Common myeloid progenitor, CD34-positive (primary cell): ENCODE measurements at regions not wholly inside any gene's neighbourhood (a gene's known extent, or its start where the extent isn't known, plus 50 kb on each side); places are given as distances from the start of the nearest gene placed in this dataset.
"Not testable (repeated sequence)": the region's sequence is repeated elsewhere in the genome, so short reads cannot be mapped to it uniquely, and the experiment has no call there.

Experiments
- CTCF ChIA-PET: fragments of 350-600 bp; sonication (Branson Sonifier 250); formaldehyde crosslinking; loops from one replicate; lab custom pipeline; 2021; ENCODE audit warnings: antibody characterized with exemption; lab: Charles Lee
- POLR2A ChIA-PET: fragments of 350-600 bp; sonication (Branson Sonifier 250); formaldehyde crosslinking; loops from one replicate; lab custom pipeline; 2021; ENCODE audit warnings: antibody characterized with exemption; lab: Charles Lee
- DNase-seq, 3 donors: peaks; one replicate each; pipeline versions ENCODE4 v3.0.0 to v3.0.0-alpha.2; 2013
- H3K27ac ChIP-seq, 2 experiments: 1 replicate in 1 of 2; 2 replicates in 1 of 2; pipeline ENCODE4 v1.7.0; 2013; ENCODE audit warnings: inconsistent platforms in 2 of 2, low read length in 2 of 2, mild to moderate bottlenecking in 2 of 2, low read depth in 1 of 2, moderate library complexity in 1 of 2; ENCODE audit not compliant: severe bottlenecking in 2 of 2, insufficient read depth in 1 of 2, poor library complexity in 1 of 2
- H3K27me3 ChIP-seq, 5 experiments: replicated peaks in 2 of 5; 1 replicate in 3 of 5; 2 replicates in 2 of 5; pipeline versions ENCODE4 v1.6.1 to v1.7.0; 2013; ENCODE audit warnings: low read length in 4 of 5, mild to moderate bottlenecking in 2 of 5, moderate library complexity in 2 of 5, inconsistent platforms in 1 of 5; ENCODE audit not compliant: insufficient read depth in 5 of 5, control insufficient read depth in 4 of 5
- H3K36me3 ChIP-seq, 4 experiments: 1 replicate in 2 of 4; 2 replicates in 2 of 4; pipeline versions ENCODE4 v1.6.1 to v1.7.0; 2013; ENCODE audit warnings: low read length in 3 of 4, control low read depth in 1 of 4, mild to moderate bottlenecking in 1 of 4; ENCODE audit not compliant: control insufficient read depth in 4 of 4, insufficient read depth in 4 of 4
- H3K4me1 ChIP-seq, 4 experiments: 1 replicate in 3 of 4; 2 replicates in 1 of 4; pipeline versions ENCODE4 v1.6.1 to v1.7.1; 2013; ENCODE audit warnings: low read length in 3 of 4, mild to moderate bottlenecking in 3 of 4, control low read depth in 1 of 4, inconsistent platforms in 1 of 4, moderate library complexity in 1 of 4; ENCODE audit not compliant: control insufficient read depth in 4 of 4, insufficient read depth in 4 of 4; ENCODE audit errors: control extremely low read depth in 1 of 4
- H3K4me3 ChIP-seq, 7 experiments: 1 replicate in 4 of 7; 2 replicates in 3 of 7; pipeline versions ENCODE4 v1.5.1 to v1.7.0; 2013; ENCODE audit warnings: mild to moderate bottlenecking in 7 of 7, low read length in 6 of 7, moderate library complexity in 6 of 7, inconsistent platforms in 2 of 7, low read depth in 2 of 7, control low read depth in 1 of 7; ENCODE audit not compliant: insufficient read depth in 4 of 7, control insufficient read depth in 1 of 7; ENCODE audit errors: extremely low read depth in 1 of 7
- H3K9me3 ChIP-seq, 5 experiments: 1 replicate in 4 of 5; 2 replicates in 1 of 5; pipeline versions ENCODE4 v1.6.1 to v1.7.1; 2013; ENCODE audit warnings: low read length in 4 of 5, mild to moderate bottlenecking in 2 of 5, inconsistent platforms in 1 of 5, low read depth in 1 of 5, moderate library complexity in 1 of 5; ENCODE audit not compliant: control insufficient read depth in 4 of 5, insufficient read depth in 2 of 5; ENCODE audit errors: control extremely low read depth in 1 of 5
- WGBS: methylation state at CpG from one replicate; pipeline ENCODE4 v1.1.5; 2013; ENCODE audit not compliant: insufficient coverage; 5-methylcytosine and 5-hydroxymethylcytosine counted together

- H3K27ac ChIP-seq, H3K36me3 ChIP-seq, H3K9me3 ChIP-seq, CTCF ChIA-PET, H3K27me3 ChIP-seq, POLR2A ChIA-PET, DNase-seq, H3K4me1 ChIP-seq, H3K4me3 ChIP-seq: not testable (repeated sequence)
- 97% methylated on average over 5 of the region's 15 CpGs for WGBS
Observed at GRCh38 chr5:176034407-176035200, 66.5 kb upstream of the THOC3 start.

- H3K27ac ChIP-seq, CTCF ChIA-PET, POLR2A ChIA-PET, H3K9me3 ChIP-seq, H3K27me3 ChIP-seq, H3K4me1 ChIP-seq, H3K4me3 ChIP-seq, H3K36me3 ChIP-seq, DNase-seq: not testable (repeated sequence)
- no CpG with 5 or more reads among the region's 12 CpGs for WGBS
Observed at GRCh38 chr5:176035201-176035530, 67.1 kb upstream of the THOC3 start.

- H3K9me3 ChIP-seq, H3K36me3 ChIP-seq, H3K4me3 ChIP-seq, CTCF ChIA-PET, H3K27ac ChIP-seq, H3K27me3 ChIP-seq, H3K4me1 ChIP-seq, POLR2A ChIA-PET: not testable (repeated sequence)
- DNase-seq: peak in 2 of 3 donors; percentile 6 to 41
- 90% methylated on average over 5 of the region's 16 CpGs for WGBS
Observed at GRCh38 chr5:176035816-176036308, 67.7 kb upstream of the THOC3 start.

- H3K4me1 ChIP-seq, POLR2A ChIA-PET, H3K9me3 ChIP-seq, H3K27ac ChIP-seq, H3K4me3 ChIP-seq, H3K36me3 ChIP-seq, H3K27me3 ChIP-seq, CTCF ChIA-PET, DNase-seq: not testable (repeated sequence)
- 80% methylated on average over 4 of the region's 16 CpGs for WGBS
Observed at GRCh38 chr5:176036391-176036790, 68.3 kb upstream of the THOC3 start.

- H3K36me3 ChIP-seq, CTCF ChIA-PET, H3K9me3 ChIP-seq, DNase-seq, H3K27me3 ChIP-seq, H3K4me3 ChIP-seq, H3K27ac ChIP-seq, H3K4me1 ChIP-seq, POLR2A ChIA-PET: not testable (repeated sequence)
- 76% methylated on average over 4 of the region's 5 CpGs for WGBS
Observed at GRCh38 chr5:176037190-176037589, 69.1 kb upstream of the THOC3 start.

- H3K4me3 ChIP-seq, H3K27ac ChIP-seq, H3K9me3 ChIP-seq, H3K27me3 ChIP-seq, DNase-seq, H3K4me1 ChIP-seq, CTCF ChIA-PET, POLR2A ChIA-PET, H3K36me3 ChIP-seq: not testable (repeated sequence)
- WGBS: 100% methylated on average over 1 of the region's 12 CpGs
Observed at GRCh38 chr5:176040105-176040801, 72.1 kb upstream of the THOC3 start.

- DNase-seq, H3K27me3 ChIP-seq, H3K9me3 ChIP-seq, H3K4me1 ChIP-seq, POLR2A ChIA-PET, H3K4me3 ChIP-seq, CTCF ChIA-PET, H3K36me3 ChIP-seq, H3K27ac ChIP-seq: not testable (repeated sequence)
- WGBS: 94% methylated on average over 10 of the region's 15 CpGs
Observed at GRCh38 chr5:176041248-176041994, 73.3 kb upstream of the THOC3 start.
